ENCODE measurements at regions not wholly inside any gene's neighbourhood (a gene's known extent, or its start where the extent isn't known, plus 50 kb on each side); places are given as distances from the start of the nearest gene placed in this dataset.

- no peak for DNase-seq
These were observed 165.7 kb upstream of the AHR start for GRCh38 chr7:17132726-17133125.

- DNase-seq: no peak
These were observed 164.5 kb upstream of the AHR start for GRCh38 chr7:17133977-17134376.

- no peak for DNase-seq
These were observed 163.7 kb upstream of the AHR start for GRCh38 chr7:17134786-17135185.

- DNase-seq: no peak
These were observed 162.3 kb upstream of the AHR start for GRCh38 chr7:17136126-17136525.

GRCh38 chr7:17139081-17139480 is 159.4 kb upstream of the AHR start:
- peak; percentile 11 for DNase-seq

- no peak for DNase-seq
These were observed 158.0 kb upstream of the AHR start for GRCh38 chr7:17140406-17140805.

GRCh38 chr7:17142831-17143541 is 155.5 kb upstream of the AHR start:
- no peak for DNase-seq

GRCh38 chr7:17144322-17144721 is 154.1 kb upstream of the AHR start:
- peak; percentile 75 for DNase-seq

GRCh38 chr7:17146621-17147020 is 151.8 kb upstream of the AHR start:
- no peak for DNase-seq

- DNase-seq: no peak
These were observed 151.0 kb upstream of the AHR start for GRCh38 chr7:17147409-17147808.

GRCh38 chr7:17150018-17150417 is 148.4 kb upstream of the AHR start:
- DNase-seq: no peak

- no peak for DNase-seq
These were observed 145.7 kb upstream of the AHR start for GRCh38 chr7:17152721-17153120.

- DNase-seq: no peak
These were observed 144.9 kb upstream of the AHR start for GRCh38 chr7:17153536-17153935.

GRCh38 chr7:17155529-17155928 is 142.9 kb upstream of the AHR start:
- no peak for DNase-seq

GRCh38 chr7:17158261-17158660 is 140.2 kb upstream of the AHR start:
- DNase-seq: no peak

GRCh38 chr7:17159500-17160037 is 138.9 kb upstream of the AHR start:
- DNase-seq: peak; percentile 30

- DNase-seq: peak; percentile 36
These were observed 131.6 kb upstream of the AHR start for GRCh38 chr7:17166824-17167379.

- no peak for DNase-seq
These were observed 130.0 kb upstream of the AHR start for GRCh38 chr7:17168416-17168815.

- no peak for DNase-seq
These were observed 127.0 kb upstream of the AHR start for GRCh38 chr7:17171427-17171826.

GRCh38 chr7:17176371-17177032 is 122.0 kb upstream of the AHR start:
- DNase-seq: no peak

- DNase-seq: no peak
These were observed 119.9 kb upstream of the AHR start for GRCh38 chr7:17178545-17178944.

GRCh38 chr7:17181482-17181881 is 117.0 kb upstream of the AHR start:
- no peak for DNase-seq

GRCh38 chr7:17183630-17184328 is 114.7 kb upstream of the AHR start:
- no peak for DNase-seq
